Astrocyte (in vitro differentiated cells and primary cell): ENCODE measurements at regions not wholly inside any gene's neighbourhood (a gene's known extent, or its start where the extent isn't known, plus 50 kb on each side); places are given as distances from the start of the nearest gene placed in this dataset.

Experiments
- DNase-seq: peaks from one replicate; pipeline ENCODE4 v3.0.0-alpha.2; 2010; ENCODE audit warnings: low read depth
- FAIRE-seq: peaks from 2 replicates; lab custom pipeline; 2011; peaks lifted over from hg19 to GRCh38; lab: Jason Lieb, UNC
- H2AFZ ChIP-seq: 2 replicates; pipeline ENCODE4 v1.6.0; 2012; ENCODE audit warnings: low read depth, low read length, inconsistent platforms
- H3K27ac ChIP-seq: 2 replicates; pipeline ENCODE4 v1.5.1; 2011; ENCODE audit warnings: low read depth, low read length, inconsistent platforms
- H3K27me3 ChIP-seq: 2 replicates; pipeline ENCODE4 v1.6.0; 2011; ENCODE audit warnings: low read length, inconsistent platforms; ENCODE audit not compliant: insufficient read depth
- H3K36me3 ChIP-seq: 2 replicates; pipeline ENCODE4 v1.5.1; 2011; ENCODE audit warnings: low read length, inconsistent platforms; ENCODE audit not compliant: insufficient read depth
- H3K4me1 ChIP-seq: 2 replicates; pipeline ENCODE4 v1.5.1; 2011; ENCODE audit warnings: low read length, inconsistent platforms; ENCODE audit not compliant: insufficient read depth
- H3K4me2 ChIP-seq: 2 replicates; pipeline ENCODE4 v1.6.0; 2012; ENCODE audit warnings: low read length, inconsistent platforms
- H3K4me3 ChIP-seq: 2 replicates; pipeline ENCODE4 v1.5.1; 2011; ENCODE audit warnings: low read depth, mild to moderate bottlenecking, low read length, inconsistent platforms; ENCODE audit not compliant: insufficient read depth
- H3K79me2 ChIP-seq: 2 replicates; pipeline ENCODE4 v1.6.0; 2012; ENCODE audit warnings: mild to moderate bottlenecking, low read length, inconsistent platforms; ENCODE audit not compliant: insufficient read depth
- H3K9ac ChIP-seq: 2 replicates; pipeline ENCODE4 v1.6.0; 2012; ENCODE audit warnings: mild to moderate bottlenecking, low read length, inconsistent platforms
- H3K9me3 ChIP-seq: 2 replicates; pipeline ENCODE4 v1.5.1; 2012; ENCODE audit warnings: low read depth, mild to moderate bottlenecking, low read length, inconsistent platforms; ENCODE audit not compliant: insufficient read depth
- H4K20me1 ChIP-seq: 2 replicates; pipeline ENCODE4 v1.6.0; 2012; ENCODE audit warnings: low read length, inconsistent platforms; ENCODE audit not compliant: insufficient read depth
- H3K27ac Mint-ChIP-seq: one replicate; pipeline ENCODE4 v1.8.0; 2021; ENCODE audit warnings: mild to moderate bottlenecking, mixed read lengths; ENCODE audit not compliant: unreplicated experiment
- H3K27me3 Mint-ChIP-seq: one replicate; pipeline ENCODE4 v1.8.0; 2021; ENCODE audit warnings: low read depth, mixed read lengths; ENCODE audit not compliant: unreplicated experiment
- H3K36me3 Mint-ChIP-seq: one replicate; pipeline ENCODE4 v1.8.0; 2021; ENCODE audit warnings: low read depth, mixed read lengths; ENCODE audit not compliant: unreplicated experiment
- H3K4me1 Mint-ChIP-seq: one replicate; pipeline ENCODE4 v1.8.0; 2021; ENCODE audit warnings: low read depth, mixed read lengths; ENCODE audit not compliant: unreplicated experiment
- H3K4me3 Mint-ChIP-seq: one replicate; pipeline ENCODE4 v1.8.0; 2021; ENCODE audit warnings: mild to moderate bottlenecking, moderate library complexity, mixed read lengths; ENCODE audit not compliant: unreplicated experiment
- H3K9me3 Mint-ChIP-seq: one replicate; pipeline ENCODE4 v1.8.0; 2021; ENCODE audit warnings: mild to moderate bottlenecking, mixed read lengths; ENCODE audit not compliant: unreplicated experiment
- CTCF ChIP-seq: IDR thresholded peaks from 2 replicates; pipeline ENCODE4 v1.5.1; 2011; ENCODE audit warnings: low read depth, mild to moderate bottlenecking, inconsistent platforms, low read length, moderate library complexity; ENCODE audit not compliant: insufficient read depth
- EZH2 ChIP-seq: IDR thresholded peaks from 2 replicates; pipeline ENCODE4 v1.6.1; 2012; ENCODE audit warnings: mild to moderate bottlenecking, low read length, inconsistent platforms; ENCODE audit not compliant: insufficient read depth

GRCh38 chr4:86493460-86493859 is 100.7 kb upstream of the PTPN13 start:
- DNase-seq (peak; percentile 16), FAIRE-seq (no peak)
- H3K9me3 Mint-ChIP-seq, result no peaks in the 10 kb centered on the region
- Histone ChIP-seq H2AFZ (no peak overlapping the region), H3K4me1 (peaks cover 1% of the 10 kb centered on the region), H3K9me3 (no peaks in the 10 kb centered on the region), H4K20me1 (no peaks in the 10 kb centered on the region), H3K27me3 (no peaks in the 10 kb centered on the region), H3K4me2 (no peak overlapping the region), H3K79me2 (no peaks in the 10 kb centered on the region), H3K9ac (no peak overlapping the region), H3K36me3 (no peaks in the 10 kb centered on the region), H3K27ac (no peak overlapping the region), H3K4me3 (no peak overlapping the region)
- H3K4me3 Mint-ChIP-seq, result no peak overlapping the region
- H3K27me3 Mint-ChIP-seq, result no peaks in the 10 kb centered on the region
- peaks cover 7% of the 10 kb centered on the region for H3K4me1 Mint-ChIP-seq
- no peak overlapping the region for H3K27ac Mint-ChIP-seq
- H3K36me3 Mint-ChIP-seq, result no peaks in the 10 kb centered on the region
- TF ChIP-seq EZH2, result no peak
- TF ChIP-seq CTCF, result no peak

GRCh38 chr4:86496094-86497080 is 97.7 kb upstream of the PTPN13 start:
- no peak overlapping the region for H3K9ac ChIP-seq
- no peak overlapping the region for H3K27ac ChIP-seq
- H3K4me2 ChIP-seq, result no peak overlapping the region

More at GRCh38 chr4:86496094-86497080, 97.7 kb upstream of the PTPN13 start:
- H3K79me2 ChIP-seq, result no peaks in the 10 kb centered on the region
- Mint-ChIP-seq H3K9me3 (no peaks in the 10 kb centered on the region), H3K4me1 (peaks cover 7% of the 10 kb centered on the region), H3K36me3 (no peaks in the 10 kb centered on the region), H3K27ac (no peak overlapping the region), H3K27me3 (no peaks in the 10 kb centered on the region), H3K4me3 (no peak overlapping the region)
- no peaks in the 10 kb centered on the region for H4K20me1 ChIP-seq
- TF ChIP-seq EZH2 (no peak), CTCF (peak; percentile 97)
- FAIRE-seq (peak; percentile 56), DNase-seq (no peak)
- H3K4me1 ChIP-seq, result peaks cover 5% of the 10 kb centered on the region
- no peaks in the 10 kb centered on the region for H3K36me3 ChIP-seq
- H3K27me3 ChIP-seq, result no peaks in the 10 kb centered on the region
- H3K4me3 ChIP-seq, result no peak overlapping the region
- no peak overlapping the region for H2AFZ ChIP-seq
- no peaks in the 10 kb centered on the region for H3K9me3 ChIP-seq
